ENCODE measurements at regions not wholly inside any gene's neighbourhood (a gene's known extent, or its start where the extent isn't known, plus 50 kb on each side); places are given as distances from the start of the nearest gene placed in this dataset.

DNA sequence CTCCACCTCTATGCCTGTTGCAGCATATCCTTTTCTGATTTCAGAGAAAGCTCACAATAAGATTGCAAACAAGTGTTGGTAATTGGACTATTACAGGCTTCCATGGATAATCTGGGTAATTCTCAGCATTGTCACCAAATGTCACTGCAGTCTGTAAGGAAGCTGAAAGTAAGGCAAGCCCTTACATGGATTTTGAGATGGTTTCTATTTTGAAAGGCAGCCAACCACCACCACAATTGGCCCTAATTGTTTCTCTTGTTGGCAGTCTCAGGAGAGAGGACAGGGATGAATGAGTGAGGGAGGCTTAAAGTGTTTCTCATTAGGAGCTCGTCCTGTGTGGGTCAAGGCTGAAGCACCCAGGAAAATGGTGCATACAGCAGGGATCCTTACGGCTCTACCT lies 879.9 kb downstream of the TUSC7 start:
- peak; percentile 95 for DNase-seq

DNA sequence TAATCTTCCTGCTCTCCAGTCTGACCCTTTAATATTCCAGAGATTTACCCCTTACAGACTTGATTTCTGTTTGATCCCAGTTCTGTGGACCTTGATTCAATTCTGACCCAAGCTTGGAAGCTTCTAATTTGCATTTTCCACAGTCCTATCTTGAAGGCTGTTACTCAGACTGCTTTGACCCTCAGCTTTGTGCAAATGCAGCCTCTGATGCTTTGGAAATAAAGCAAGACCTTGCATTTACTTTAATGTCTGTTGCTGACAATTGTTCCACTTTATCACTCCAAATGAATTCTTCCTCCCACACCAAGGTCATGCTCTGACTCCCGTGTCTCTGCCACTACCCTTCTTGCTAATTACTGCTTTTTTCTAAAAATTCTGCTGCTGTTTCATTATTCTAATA lies 886.0 kb downstream of the TUSC7 start:
- no peak for DNase-seq

DNA sequence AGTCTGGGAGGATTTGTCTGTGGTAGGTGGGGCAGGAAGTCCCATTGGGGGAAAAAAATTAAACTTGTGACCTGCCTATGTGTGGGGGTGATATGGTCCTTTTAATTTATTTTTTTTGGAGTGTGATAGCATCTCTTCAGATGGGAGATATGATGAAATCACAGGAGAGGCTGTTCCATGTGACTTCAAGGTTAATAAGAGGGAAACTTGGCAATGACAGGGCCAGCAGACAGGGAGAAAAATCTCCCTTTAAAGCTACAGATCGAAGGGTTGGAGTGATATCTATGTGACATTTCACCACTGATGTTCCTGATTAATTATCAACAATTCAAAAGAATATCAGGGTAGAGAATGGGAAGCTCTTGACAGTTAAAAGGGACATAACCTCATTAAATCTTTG lies 886.9 kb downstream of the TUSC7 start:
- DNase-seq: no peak

DNA sequence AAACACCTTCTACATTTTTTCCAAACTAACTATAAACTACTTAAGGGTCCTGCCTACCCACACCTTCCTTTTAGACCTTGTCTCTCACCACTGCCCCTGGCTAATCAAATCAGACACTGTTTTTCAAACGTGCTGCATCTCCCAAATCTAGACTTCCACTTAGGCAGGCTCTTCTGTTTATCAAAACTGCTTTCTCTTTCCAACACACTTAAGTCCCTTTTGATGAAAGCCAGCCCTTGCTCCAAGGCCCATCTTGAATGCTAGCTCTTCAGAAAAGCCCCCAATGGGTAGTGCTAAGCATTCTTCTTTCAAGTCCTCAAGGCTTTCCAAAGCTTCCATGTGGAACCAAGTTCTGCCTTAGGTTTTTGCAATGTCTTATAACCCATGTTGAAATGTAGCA lies 888.3 kb downstream of the TUSC7 start:
- DNase-seq: no peak

DNA sequence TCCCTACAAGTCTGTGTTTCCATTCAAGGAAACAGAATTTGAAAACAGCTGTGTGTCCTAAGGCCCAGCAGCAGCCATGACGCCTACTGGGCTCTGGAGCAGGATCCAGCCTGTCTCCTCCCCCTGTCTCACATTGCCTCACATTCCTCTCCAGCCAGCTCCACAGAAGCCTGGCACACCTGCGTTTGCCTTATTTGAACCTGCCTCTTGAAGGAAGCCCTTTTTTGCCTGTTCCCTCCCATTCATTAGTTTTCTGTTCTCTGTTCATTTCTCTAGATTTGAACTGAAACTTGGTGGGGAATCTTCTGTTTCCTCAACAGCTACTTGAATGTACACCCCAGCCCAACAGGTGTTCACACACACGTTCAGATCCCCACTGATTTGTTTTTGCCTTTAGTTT lies 890.5 kb downstream of the TUSC7 start:
- DNase-seq: no peak

DNA sequence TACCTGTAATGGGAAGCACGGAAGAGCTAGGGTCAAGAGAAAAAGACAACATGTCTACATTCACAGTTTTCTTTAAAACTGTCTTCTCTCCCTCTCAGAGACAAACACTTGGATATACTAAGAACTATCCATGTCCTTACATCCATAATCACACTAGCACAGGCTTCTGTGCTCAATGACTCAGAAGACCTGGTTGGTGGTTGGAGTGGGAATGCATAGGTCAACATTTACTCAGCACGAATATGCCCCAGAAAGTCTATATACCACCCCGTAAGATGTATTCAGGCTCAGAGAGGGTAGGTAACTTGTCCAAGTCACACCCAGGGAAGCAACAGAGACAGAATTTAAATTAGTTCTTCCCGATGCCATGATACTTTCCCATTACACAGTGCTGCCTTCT lies 891.1 kb downstream of the TUSC7 start:
- no peak for DNase-seq

DNA sequence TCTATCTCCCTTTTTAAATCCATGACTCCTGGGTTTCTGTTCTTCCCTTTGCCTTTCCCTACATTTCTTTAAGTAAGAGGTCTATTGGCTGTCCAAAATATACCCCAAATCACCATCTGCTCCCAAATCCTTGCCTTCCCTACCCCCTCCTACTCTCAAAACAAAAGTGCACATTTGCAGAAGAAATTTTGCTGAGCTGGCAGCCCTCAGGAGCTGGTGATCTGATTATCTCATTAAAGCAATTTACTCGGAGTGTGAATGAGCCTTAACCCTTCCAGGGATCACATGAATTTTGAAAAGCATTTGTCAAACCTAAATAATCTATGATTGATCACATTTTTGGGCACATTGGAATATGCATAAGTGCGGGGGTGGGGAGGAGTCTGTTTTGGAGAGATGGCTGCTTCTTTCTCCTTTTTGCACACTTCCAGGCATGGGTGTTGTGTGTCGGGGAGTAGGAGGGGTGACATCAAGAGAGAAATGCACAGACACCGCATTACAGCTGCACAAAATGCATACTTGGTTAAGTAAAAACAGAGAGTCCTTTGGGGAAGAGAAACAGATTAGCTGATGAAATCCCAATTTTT lies 892.6 kb downstream of the TUSC7 start:
- peak; percentile 20 for DNase-seq

DNA sequence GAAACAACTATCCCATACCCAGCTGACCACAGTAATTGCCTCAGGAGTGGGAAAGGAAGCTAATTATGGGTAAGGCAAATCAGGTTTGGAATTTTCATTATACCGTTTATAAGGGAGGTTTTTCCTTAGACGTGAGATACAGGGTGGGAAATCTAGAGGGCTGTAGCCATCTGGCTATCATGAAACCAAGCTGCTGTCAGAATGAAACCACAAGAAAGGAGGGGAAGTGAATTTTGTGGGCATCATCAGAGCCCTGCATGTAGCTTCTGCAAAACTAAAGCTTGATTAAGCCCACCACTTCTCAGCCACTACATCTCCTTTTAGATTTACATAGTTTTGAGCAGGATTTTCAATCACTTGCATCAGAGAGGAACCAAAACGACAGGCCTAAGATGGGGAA lies 893.5 kb downstream of the TUSC7 start:
- DNase-seq: no peak

DNA sequence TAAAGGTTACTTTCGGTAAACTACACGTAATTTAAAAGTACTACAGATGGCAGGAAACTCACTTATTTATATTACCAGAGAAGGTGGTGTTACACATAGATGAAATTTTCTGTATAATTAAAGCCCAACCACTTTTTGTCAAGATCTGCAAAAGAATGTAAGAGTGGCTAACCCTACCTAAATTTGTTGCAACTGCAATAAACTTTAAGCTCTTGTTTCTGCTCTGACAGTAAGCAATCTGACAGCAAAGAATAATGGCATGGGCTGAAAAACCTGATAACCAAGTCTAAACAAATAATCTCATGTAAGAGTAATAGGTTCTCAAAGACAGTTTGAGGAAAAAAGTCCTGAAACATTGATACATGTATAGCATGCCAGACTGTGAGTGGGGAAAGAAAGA lies 897.3 kb downstream of the TUSC7 start:
- DNase-seq: no peak

DNA sequence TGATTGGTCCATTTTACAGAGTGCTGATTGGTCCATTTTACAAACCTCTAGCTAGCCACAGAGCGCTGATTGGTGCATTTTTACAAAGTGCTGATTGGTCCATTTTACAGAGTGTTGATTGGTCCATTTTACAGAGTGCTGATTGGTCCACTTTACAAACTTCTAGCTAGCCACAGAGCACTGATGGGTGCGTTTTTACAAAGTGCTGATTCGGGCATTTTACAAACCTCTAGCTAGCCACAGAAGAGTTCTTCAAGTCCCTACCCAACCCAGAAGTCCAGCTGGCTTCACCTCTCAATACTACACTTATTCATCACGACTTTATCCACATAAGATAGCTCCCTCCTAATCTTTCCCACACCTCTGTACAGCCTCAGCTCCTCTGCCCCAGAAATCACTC lies 899.8 kb downstream of the TUSC7 start:
- DNase-seq: no peak

DNA sequence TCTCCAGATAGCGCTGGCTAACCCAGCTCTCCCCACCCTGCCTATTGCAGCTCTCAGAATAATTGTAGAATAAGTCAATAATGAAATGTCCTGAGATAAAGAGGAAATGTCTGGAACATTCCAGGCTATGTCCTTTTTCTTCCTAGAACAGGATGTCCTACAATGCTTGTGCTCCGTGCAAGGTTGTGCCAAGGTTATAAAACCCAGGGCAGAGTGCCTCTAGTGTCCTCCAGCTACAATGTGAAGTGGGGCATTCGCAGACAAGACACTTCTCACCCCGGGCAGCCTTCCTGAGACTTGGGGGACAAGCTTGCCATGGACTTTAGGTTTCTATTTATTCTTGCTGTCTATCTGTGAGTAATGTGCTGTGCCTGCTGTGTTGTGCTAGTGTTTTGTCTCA lies 900.6 kb downstream of the TUSC7 start:
- no peak for DNase-seq

DNA sequence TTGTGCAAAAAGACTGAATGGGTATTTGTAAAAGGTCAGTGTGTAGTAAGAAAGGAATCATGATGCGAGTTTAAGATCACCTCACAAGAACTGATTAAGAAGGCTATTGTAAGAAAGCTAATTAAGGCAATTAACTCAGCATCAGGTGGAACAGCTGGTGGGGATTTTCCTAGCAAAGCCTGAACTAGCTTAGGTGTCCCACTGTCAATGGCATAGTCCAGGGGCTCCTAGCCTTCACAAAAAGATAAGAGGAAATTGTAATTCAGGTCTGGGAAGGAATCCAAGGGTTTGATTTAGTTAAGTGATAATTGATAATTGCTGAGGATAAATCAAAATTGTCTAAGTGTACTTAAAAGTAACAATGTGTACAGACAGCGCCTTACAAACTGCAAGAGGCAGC lies 901.6 kb downstream of the TUSC7 start:
- peak; percentile 73 for DNase-seq

DNA sequence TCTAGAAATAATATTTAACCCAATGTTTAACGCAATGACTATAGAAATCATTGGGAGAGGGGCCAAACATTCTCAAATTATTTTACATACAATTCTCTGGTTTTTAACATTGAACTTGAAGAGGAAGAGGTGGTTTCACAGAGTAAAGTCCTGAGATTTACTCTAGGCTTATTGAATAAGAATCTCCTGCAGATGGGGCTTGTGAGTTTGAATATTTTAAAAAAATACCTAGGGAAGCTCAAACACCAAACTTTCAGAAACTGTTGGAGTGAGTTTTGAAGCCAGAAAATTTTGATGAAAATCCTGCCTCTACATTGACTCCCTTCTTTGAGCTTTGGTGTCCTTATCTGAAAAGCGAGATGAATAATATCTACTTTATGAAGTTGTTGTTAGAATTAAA lies 906.6 kb downstream of the TUSC7 start:
- no peak for DNase-seq

DNA sequence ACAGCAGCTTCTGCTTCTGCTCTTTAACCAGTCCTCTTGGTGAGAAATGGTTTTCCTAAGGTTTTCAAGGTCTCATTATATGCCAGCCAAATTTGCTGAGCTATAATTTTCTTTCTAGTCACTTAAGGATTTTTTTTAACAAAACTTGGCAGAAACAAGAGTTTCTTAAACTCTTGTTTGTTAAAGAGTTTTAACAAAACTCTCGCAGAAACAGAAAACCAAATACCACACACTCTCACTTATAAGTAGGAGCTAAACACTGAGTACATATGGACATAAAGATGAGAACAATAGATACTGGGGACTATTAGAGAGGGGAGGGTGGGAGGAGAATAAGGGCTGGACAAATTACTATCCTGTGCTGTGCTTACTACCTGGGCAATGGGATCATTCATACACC lies 908.3 kb downstream of the TUSC7 start:
- no peak for DNase-seq

DNA sequence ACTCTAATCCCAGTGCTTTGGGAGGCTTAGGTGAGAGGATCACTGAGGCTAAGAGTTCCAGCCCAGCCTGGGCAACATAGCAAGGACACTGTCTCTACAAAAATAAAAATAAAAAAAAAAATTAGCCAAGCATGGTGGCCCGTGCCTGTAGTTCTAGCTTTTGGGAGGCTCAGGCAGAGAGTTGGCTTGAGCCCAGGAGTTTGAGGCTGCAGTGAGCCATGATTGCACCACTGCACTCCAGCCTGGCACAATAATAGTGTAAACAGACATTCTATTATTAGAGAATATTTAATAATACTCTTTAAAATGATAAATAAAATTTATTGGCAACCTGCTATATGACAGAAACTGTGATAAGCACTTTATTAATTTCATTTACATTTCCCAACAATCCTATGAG lies 908.9 kb downstream of the TUSC7 start:
- DNase-seq: no peak

DNA sequence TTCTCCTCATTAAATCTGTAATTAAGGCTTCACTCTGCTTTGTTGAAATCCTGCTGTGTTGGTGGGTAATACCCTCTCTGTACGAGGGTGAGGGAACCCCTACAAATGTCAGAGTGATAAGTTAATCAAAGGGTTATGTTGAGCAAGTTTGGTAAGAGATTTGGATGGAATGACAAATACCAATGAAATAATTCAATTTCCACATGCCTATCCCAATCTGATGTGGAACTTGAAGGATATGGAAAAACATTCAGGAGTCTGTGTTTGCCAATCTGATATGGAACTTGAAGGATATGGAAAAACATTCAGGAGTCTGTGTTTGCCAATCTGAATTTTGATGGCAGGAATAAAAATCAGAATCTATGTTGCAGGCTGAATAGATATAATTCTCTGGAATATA lies 910.2 kb downstream of the TUSC7 start:
- DNase-seq: no peak

DNA sequence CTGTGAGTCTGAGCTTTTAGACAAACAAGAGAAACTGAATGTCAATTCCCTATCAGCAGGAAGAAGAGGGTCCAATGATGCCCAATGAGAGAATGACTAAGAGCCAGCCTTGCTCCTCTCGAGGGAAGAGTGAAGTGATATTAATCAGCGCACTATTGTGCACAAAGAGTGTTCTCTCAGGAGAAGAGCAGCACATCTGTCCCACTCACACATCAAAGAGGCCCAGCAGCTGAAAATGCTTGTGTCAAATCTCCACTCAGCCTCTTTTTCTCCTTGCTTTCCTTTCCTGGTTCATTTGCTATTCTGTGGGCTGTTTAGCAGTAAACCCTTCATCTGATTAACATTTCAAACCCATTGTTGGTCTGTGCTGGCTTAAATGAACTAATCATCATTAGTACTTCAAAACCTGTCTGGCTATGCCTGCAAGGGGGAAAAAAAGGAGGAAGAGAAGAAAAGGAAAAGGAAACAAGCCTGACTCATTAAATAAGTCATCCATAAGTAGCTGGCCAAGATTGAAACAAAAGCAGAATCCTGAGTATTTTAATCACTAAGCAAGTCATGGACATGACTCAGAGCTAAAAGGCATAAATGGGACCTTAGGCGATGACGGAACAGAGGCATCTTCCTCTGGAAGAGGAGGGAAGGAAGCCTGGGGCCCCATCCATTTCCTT lies 912.7 kb downstream of the TUSC7 start:
- peak; percentile 43 for DNase-seq

DNA sequence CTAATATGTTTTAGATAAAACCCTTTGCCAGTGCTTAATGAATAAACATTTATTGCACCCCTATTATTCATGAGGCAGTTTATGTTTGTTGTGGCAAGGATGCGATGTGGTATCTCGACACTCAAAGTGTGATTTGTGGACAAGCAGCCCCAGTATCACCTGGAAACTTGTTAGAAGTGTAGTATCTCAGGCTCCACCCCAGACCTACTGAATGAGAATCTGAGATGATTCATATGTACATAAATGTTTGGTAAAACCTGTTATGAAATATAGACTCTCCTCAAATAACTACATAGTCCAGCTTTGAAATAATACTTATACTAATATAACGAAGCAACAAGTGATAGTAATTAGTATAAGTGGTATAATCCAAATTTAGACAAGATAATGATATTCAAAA lies 914.8 kb downstream of the TUSC7 start:
- DNase-seq: no peak

DNA sequence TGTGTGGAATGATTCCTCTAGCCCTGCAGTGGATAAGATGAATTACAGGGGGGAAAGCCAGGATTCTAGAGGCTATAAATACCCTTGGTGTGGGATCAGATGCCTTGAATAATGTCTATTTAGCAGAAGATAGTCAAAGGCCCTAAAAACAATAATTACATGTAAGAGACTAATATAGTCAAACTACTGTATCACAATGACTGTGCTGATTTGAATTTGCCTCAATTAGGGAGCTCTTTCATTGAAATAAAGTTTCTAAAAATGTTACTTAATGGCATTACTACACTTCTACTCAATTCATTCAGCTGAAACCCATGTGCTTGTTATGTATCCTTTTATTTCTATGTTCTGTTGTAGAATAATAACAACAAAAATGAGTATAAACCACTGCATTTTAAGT lies 915.6 kb downstream of the TUSC7 start:
- DNase-seq: no peak

DNA sequence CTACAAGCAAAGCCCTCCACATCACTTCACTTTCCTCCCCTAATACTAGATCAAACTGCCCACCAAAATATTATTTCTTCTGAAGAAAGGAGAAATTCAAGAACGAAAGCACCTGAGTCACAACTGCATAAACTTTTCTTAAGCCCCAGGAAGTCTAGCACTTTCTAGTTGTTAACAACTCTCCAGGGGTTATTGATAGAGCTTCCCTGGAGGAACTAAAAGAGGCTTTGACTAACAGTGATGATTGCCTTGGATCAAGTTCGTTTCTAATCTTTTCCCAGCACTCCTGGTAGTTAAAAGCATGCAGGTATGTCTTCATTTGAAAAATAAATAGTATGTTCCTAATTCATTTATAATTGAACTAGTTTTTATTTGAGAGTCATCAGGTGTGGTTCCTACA lies 917.0 kb downstream of the TUSC7 start:
- no peak for DNase-seq

DNA sequence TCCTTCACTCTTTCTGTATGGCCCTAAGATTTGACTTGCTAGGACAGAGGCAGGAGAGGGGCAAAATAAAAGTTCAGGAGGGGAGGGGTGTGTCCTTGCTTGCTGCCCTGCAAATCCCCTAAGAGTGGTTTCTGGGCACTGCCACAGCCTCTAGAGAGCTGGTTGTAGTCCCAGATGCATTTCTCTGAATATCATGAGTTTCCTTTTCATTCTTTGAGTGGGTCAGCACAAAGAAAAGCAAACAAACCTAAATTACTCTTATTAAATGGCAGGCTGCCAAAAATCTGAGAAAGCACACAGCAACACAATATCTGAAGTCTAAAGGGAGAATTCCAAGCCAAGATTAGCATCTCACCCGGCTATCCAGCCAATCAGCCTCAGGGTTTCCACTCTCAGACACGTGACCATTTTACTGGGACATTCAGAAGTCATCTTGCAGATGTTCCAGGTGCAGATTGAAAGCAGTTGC lies 919.3 kb downstream of the TUSC7 start:
- DNase-seq: peak; percentile 99

DNA sequence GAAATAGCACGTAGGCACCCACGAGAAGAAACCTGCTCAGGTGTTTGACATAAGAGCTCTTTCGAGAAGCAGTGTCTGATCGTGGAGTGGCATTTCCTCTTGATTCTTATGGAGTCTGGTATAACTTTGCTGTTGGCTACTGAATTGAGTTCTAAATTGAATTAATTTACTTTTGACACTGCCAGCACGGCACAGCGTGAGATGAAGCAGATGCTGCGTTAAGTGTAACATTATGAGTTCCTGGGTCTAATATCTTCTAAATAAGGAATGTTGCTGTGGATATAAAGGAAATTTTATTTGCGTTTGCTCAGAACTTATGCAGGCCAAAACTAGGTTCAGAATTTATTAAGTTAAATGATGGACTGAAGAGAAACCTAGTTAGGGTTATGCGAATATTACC lies 919.9 kb downstream of the TUSC7 start:
- peak; percentile 42 for DNase-seq

DNA sequence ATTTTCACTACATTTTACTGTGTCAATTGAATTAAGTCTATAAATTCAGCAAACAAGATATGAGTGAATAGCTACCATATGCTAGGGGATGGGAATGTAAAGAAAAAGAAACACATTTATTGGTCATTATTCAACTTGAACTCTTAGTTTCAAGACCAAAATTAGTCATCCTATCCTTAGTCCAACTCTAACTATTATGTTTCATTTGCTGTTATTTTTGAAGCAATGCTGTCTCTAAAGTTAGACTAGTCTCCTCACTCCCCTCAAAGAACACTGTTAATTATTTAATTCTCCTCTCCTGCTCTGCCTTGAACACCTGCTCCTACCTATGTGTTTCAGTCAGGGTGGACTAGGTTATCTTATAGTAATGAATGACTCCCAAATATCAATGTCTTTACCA lies 920.9 kb downstream of the TUSC7 start:
- no peak for DNase-seq

DNA sequence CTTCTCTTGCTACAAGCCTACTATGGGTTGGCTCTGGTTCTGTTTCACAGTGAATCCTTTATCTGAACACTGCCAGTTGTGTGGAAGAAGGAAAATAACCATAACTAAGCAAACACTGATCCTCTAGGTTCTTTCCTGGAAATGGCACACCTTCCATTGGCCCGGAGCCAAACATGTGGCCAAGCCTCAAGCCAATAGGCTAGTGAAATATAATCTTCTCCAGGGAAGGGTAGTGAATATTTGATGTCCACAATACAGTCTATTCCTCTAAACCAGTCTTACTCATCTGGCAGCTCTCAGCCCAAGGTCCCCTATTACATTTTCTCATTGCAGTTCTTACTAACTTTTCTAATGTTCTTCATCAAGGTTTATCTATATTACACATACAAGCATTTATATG lies 921.3 kb downstream of the TUSC7 start:
- peak; percentile 9 for DNase-seq

DNA sequence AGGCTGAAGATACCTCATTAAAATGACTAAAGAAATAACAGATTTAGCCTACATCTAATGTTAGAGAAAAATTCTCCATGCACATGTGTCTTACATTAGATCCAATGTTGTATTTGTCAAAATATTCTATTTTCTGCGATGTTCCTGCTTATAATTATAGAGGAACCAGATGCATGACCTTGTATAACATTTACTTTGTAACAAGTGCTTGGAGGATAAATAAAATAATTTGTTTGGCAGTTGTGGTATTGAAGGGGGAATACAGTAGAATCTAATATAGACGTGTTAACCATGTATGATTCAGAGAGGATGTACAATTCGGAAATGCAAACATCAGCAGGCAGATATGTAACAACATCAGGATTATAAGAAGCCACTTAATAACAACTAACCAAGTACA lies 922.2 kb downstream of the TUSC7 start:
- DNase-seq: no peak
